Spleen (tissue), 7 donors: ENCODE measurements at regions not wholly inside any gene's neighbourhood (a gene's known extent, or its start where the extent isn't known, plus 50 kb on each side); places are given as distances from the start of the nearest gene placed in this dataset.

Source experiments
- CTCF ChIP-seq, 11 experiments: fragments of 200-600 bp in 7 of 11; fragments of 450-650 bp in 4 of 11; sonication (generic) in 4 of 11; IDR thresholded peaks in 8 of 11; conservative IDR thresholded peaks in 3 of 11; 1 replicate in 7 of 11; 2 replicates in 4 of 11; pipeline versions ENCODE4 v1.4.0 to v1.8.0; 2016 to 2021; ENCODE audit warnings: antibody characterized with exemption in 11 of 11, inconsistent platforms in 4 of 11, mild to moderate bottlenecking in 1 of 11
- POLR2A ChIP-seq, 3 donors: fragments of 450-650 bp; IDR thresholded peaks; one replicate each; pipeline ENCODE4 v1.5.1; 2017; ENCODE audit warnings: antibody characterized with exemption in 3 of 3, mild to moderate bottlenecking in 1 of 3
- POLR2AphosphoS5 ChIP-seq, 3 donors: sonication (generic); formaldehyde crosslinking; IDR thresholded peaks; one replicate each; pipeline ENCODE4 v1.5.1; 2017; ENCODE audit warnings: antibody characterized with exemption in 3 of 3
- donor health status: DM: no; HTN: no; CAD: no; lungs with moderate emphysema.
- donor health status: DM: no; HTN: no; CAD: no.
- donor health status: DM: no; HTN: no; CAD: no.

GRCh38 chr5:120297616-120298015, 166.5 kb upstream of the PRR16 start:
- TF ChIP-seq CTCF (IDR thresholded peaks at IDR 0.05 in 8 of 11, conservative IDR thresholded peaks at IDR 0.05 in 3 of 11) (no peak), POLR2A (IDR thresholded peaks at IDR 0.05) (no peak), POLR2AphosphoS5 (IDR thresholded peaks at IDR 0.05) (no peak)
